Cardiac muscle cell (in vitro differentiated cells and primary cell): ENCODE measurements at regions not wholly inside any gene's neighbourhood (a gene's known extent, or its start where the extent isn't known, plus 50 kb on each side); places are given as distances from the start of the nearest gene placed in this dataset.

ENCODE experiments used
- DNase-seq, 2 donors: peaks; one replicate each; pipeline versions ENCODE4 v3.0.0 to v3.0.0-alpha.2; 2010 to 2017; ENCODE audit warnings: low read depth in 1 of 2, low spot score in 1 of 2
- H3K27ac ChIP-seq: fragments of 200-600 bp; sonication (generic); 2 replicates; pipeline ENCODE4 v1.5.1; 2016
- H3K27me3 ChIP-seq: fragments of 200-600 bp; sonication (generic); 2 replicates; pipeline ENCODE4 v1.6.0; 2016; ENCODE audit warnings: control low read depth
- H3K36me3 ChIP-seq: fragments of 200-600 bp; sonication (generic); 2 replicates; pipeline ENCODE4 v1.5.1; 2016; ENCODE audit warnings: control low read depth
- H3K4me1 ChIP-seq: fragments of 200-600 bp; sonication (generic); 2 replicates; pipeline ENCODE4 v1.8.1; 2017; ENCODE audit warnings: low read depth, mild to moderate bottlenecking, mixed run types
- H3K4me3 ChIP-seq: fragments of 200-600 bp; sonication (generic); 2 replicates; pipeline ENCODE4 v1.5.1; 2016; ENCODE audit warnings: mild to moderate bottlenecking
- H3K9me3 ChIP-seq: fragments of 200-600 bp; sonication (generic); 2 replicates; pipeline ENCODE4 v1.5.1; 2017; ENCODE audit warnings: low read depth, mild to moderate bottlenecking, control low read depth
- TF ChIP-seq, protein P1 (sequence below): IDR thresholded peaks from 2 replicates; pipeline ENCODE4 v1.5.1; 2012; ENCODE audit warnings: low read depth, mild to moderate bottlenecking, low read length

DNA sequence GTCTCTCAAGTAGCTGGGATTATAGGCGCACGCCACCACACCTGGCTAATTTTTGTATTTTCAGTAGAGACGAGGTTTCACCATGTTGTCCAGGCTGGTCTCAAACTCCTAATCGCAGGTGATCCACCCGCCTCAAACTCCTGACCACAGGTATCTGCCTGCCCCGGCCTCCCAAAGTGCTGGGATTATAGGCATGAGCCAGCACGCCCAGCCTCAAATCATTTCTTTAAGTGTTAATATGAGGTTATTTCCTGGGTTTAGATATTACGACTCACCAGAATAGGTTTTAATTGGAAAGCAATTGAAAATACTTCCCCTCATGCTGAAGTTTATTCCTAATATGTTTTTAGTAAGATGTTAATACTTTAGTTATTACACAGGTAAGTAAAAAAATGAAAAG, 144.5 kb downstream of the NUFIP1 start:
- no peak for DNase-seq
- TF ChIP-seq, protein P1, sequence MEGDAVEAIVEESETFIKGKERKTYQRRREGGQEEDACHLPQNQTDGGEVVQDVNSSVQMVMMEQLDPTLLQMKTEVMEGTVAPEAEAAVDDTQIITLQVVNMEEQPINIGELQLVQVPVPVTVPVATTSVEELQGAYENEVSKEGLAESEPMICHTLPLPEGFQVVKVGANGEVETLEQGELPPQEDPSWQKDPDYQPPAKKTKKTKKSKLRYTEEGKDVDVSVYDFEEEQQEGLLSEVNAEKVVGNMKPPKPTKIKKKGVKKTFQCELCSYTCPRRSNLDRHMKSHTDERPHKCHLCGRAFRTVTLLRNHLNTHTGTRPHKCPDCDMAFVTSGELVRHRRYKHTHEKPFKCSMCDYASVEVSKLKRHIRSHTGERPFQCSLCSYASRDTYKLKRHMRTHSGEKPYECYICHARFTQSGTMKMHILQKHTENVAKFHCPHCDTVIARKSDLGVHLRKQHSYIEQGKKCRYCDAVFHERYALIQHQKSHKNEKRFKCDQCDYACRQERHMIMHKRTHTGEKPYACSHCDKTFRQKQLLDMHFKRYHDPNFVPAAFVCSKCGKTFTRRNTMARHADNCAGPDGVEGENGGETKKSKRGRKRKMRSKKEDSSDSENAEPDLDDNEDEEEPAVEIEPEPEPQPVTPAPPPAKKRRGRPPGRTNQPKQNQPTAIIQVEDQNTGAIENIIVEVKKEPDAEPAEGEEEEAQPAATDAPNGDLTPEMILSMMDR, result no peak
- no peak overlapping the region for H3K27ac ChIP-seq
- H3K36me3 ChIP-seq, result no peaks in the 10 kb centered on the region
- no peak overlapping the region for H3K4me3 ChIP-seq
- no peaks in the 10 kb centered on the region for H3K9me3 ChIP-seq
- peaks cover 2% of the 10 kb centered on the region for H3K27me3 ChIP-seq
- no peaks in the 10 kb centered on the region for H3K4me1 ChIP-seq

DNA sequence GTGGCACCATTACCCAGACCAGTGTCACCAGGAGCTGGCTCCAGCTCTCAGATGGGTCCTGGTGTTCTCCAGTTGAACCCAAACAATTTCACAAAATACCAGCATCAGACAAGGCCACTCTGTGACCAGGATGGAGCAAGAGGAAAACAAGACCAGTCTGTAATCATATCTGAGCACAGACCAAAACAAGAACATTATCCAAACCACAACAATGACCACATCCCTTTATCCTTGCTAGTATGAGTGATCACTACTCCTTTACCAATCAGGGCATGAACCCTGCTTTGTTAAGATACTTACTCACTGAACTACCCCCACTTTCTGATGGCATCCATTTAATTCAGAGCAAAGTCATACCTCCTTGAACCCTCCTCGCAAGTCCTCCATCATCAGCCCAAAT, 145.9 kb downstream of the NUFIP1 start:
- TF ChIP-seq, protein P1, result no peak
- H3K4me1 ChIP-seq, result no peaks in the 10 kb centered on the region
- H3K27ac ChIP-seq, result no peak overlapping the region
- H3K4me3 ChIP-seq, result no peak overlapping the region
- H3K27me3 ChIP-seq, result peaks cover 2% of the 10 kb centered on the region
- H3K36me3 ChIP-seq, result no peaks in the 10 kb centered on the region
- DNase-seq, result peak in 1 of 2 donors; percentile 77
- H3K9me3 ChIP-seq, result no peaks in the 10 kb centered on the region

DNA sequence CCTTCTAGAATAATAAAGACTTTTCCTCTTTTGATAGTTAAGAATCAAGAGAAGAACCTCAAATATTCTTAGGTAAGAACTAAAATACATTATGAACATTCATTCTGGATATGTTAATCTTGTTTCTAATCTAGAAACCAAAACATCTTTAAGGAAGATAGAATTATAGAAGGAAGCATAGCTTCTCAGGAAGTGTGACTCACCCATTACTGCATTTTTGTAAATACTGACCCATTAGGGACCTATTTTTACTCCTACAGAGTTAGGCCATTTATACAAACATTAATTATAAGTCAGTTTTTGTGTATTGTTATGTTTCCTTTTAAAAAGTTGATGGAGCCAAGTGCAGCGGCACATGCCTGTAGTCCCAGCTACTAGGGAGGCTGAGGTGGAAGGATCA, 147.1 kb downstream of the NUFIP1 start:
- H3K9me3 ChIP-seq, result no peaks in the 10 kb centered on the region
- no peaks in the 10 kb centered on the region for H3K36me3 ChIP-seq
- H3K4me1 ChIP-seq, result no peaks in the 10 kb centered on the region
- no peak overlapping the region for H3K27ac ChIP-seq
- H3K4me3 ChIP-seq, result no peak overlapping the region
- peaks cover 2% of the 10 kb centered on the region for H3K27me3 ChIP-seq
- TF ChIP-seq, protein P1, result no peak
- peak in 1 of 2 donors; percentile 49 for DNase-seq

DNA sequence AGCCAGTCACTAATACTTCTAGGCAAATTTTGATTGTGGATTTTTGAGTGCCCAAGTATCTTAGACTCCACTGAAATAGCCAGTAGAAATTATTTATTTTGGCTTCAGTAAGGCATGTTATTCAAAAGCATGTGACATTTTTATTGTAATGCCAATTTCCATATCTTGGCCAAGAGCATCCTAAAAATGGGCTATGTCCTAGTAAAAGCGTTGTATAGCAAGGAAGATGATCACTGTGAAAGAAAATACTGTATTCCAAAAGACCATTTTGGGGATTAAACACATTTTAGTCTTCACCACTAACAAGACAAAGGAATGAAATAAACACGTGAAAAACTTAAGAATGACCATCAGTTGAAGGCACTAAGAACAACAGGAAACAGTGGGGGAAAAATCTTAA, 149.1 kb downstream of the NUFIP1 start:
- H3K4me1 ChIP-seq, result no peaks in the 10 kb centered on the region
- H3K36me3 ChIP-seq, result no peaks in the 10 kb centered on the region
- peaks cover 2% of the 10 kb centered on the region for H3K27me3 ChIP-seq
- TF ChIP-seq, protein P1, result no peak
- no peaks in the 10 kb centered on the region for H3K9me3 ChIP-seq
- H3K27ac ChIP-seq, result no peak overlapping the region
- no peak overlapping the region for H3K4me3 ChIP-seq
- peak in 1 of 2 donors; percentile 12 for DNase-seq

DNA sequence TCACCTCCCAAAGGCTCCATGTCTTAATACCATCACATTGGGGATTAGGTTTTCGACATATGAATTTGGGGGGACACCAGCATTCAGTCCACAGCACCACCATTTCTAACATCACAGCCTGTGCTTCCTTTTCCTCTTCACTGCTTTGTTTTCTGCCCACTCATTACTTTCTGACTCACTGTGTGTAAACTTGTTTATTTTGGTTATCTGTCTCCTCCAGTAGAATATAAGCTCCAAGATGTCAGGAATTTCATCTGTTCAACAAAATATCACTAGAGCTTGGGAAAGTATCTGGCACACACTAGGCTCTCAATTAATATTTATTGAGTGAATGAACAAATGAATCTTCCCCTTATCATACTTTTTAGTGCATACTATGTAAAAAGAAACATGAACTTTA, 152.0 kb downstream of the NUFIP1 start:
- H3K36me3 ChIP-seq, result no peaks in the 10 kb centered on the region
- H3K4me3 ChIP-seq, result no peak overlapping the region
- H3K27ac ChIP-seq, result no peak overlapping the region
- DNase-seq, result peak in 1 of 2 donors; percentile 27
- peaks cover 2% of the 10 kb centered on the region for H3K27me3 ChIP-seq
- peaks cover 4% of the 10 kb centered on the region for H3K4me1 ChIP-seq
- TF ChIP-seq, protein P1, result no peak
- H3K9me3 ChIP-seq, result no peaks in the 10 kb centered on the region

DNA sequence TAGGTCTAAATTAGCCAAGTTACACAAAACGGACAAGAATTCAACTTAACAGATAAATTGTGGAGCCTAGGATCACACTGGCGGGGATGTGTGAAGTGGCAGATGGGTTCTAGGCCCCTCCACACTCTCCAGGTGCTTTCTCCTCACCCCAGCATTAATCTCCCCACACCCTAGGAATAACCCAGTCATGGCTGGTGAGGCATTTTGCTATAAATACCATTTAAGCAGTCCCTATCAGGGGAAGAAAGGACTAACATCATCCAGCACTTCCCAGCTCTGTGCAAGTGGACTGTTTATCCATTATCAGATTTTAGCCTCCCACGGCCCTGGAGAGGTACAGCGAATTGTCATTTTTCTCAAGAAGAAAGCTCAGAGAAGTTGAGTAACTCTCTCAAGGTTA, 154.9 kb downstream of the NUFIP1 start:
- Histone ChIP-seq H3K36me3 (no peaks in the 10 kb centered on the region), H3K4me3 (no peak overlapping the region), H3K4me1 (peaks cover 4% of the 10 kb centered on the region), H3K27ac (no peak overlapping the region), H3K27me3 (no peaks in the 10 kb centered on the region), H3K9me3 (no peaks in the 10 kb centered on the region)
- TF ChIP-seq, protein P1, result no peak
- DNase-seq, result no peak
